ENCODE measurements at regions not wholly inside any gene's neighbourhood (a gene's known extent, or its start where the extent isn't known, plus 50 kb on each side); places are given as distances from the start of the nearest gene placed in this dataset.

DNA sequence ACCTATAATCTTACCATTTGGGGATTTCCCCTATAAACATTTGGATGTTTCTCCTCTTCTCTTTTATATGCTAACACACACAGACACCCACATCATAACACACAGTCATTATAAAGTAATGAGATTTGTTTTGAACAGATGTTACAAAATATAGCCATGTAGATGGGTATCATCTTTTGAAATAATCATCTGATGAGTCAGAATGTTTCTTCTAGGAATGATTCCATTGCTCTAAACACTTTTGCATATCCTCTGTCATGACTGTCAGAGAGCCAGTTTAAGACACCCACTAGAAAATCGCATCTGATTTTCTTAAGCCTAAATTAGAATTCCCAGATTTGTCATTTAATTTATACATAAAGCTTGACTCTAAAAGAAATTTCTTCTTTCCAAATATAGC is 442.6 kb downstream of the CMPK2 start:
- TF ChIP-seq EZH2phosphoT487 (IDR thresholded peaks at IDR 0.05; ENCODE audit: borderline replicate concordance, low read length) = no peak
- TF ChIP-seq, protein P1, sequence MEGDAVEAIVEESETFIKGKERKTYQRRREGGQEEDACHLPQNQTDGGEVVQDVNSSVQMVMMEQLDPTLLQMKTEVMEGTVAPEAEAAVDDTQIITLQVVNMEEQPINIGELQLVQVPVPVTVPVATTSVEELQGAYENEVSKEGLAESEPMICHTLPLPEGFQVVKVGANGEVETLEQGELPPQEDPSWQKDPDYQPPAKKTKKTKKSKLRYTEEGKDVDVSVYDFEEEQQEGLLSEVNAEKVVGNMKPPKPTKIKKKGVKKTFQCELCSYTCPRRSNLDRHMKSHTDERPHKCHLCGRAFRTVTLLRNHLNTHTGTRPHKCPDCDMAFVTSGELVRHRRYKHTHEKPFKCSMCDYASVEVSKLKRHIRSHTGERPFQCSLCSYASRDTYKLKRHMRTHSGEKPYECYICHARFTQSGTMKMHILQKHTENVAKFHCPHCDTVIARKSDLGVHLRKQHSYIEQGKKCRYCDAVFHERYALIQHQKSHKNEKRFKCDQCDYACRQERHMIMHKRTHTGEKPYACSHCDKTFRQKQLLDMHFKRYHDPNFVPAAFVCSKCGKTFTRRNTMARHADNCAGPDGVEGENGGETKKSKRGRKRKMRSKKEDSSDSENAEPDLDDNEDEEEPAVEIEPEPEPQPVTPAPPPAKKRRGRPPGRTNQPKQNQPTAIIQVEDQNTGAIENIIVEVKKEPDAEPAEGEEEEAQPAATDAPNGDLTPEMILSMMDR (conservative IDR thresholded peaks at IDR 0.05; ENCODE audit: low read depth, low read length) = no peak
